ENCODE measurements at regions not wholly inside any gene's neighbourhood (a gene's known extent, or its start where the extent isn't known, plus 50 kb on each side); places are given as distances from the start of the nearest gene placed in this dataset.
"Not testable (repeated sequence)": the region's sequence is repeated elsewhere in the genome, so short reads cannot be mapped to it uniquely, and the experiment has no call there.

DNA sequence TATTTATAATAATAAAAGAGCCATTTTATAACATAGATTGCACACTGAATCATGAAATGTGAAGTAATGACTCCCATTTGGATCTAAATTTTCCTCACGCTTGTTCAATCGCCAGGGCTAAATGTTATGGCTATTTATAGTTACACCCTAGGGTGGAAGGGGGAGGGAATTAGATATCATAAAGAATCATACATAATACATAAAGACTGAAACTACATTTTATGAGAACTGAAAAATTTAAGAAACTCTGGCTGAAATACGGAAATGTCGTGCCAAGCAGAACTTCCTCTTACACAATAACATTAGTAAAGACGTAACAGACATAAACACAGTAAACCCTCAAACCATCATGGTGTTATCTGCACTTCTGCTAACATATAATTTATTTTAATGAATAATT is 327.5 kb upstream of the PHF14 start:
- H3K27me3 ChIP-seq: no peaks in the 10 kb centered on the region
- no peaks in the 10 kb centered on the region for H3K4me1 ChIP-seq
- intact Hi-C loops (cut with DNase I): no loop called here
- no peak overlapping the region for H3K27ac ChIP-seq
- H3K4me3 ChIP-seq: no peak overlapping the region
- no peaks in the 10 kb centered on the region for H3K9me3 ChIP-seq
- 35 to 63% methylated on average over 5 of the region's 5 CpGs for WGBS, 2 donors
- DNase-seq: no peak
- no peaks in the 10 kb centered on the region for H3K36me3 ChIP-seq
- TF ChIP-seq, protein P1, sequence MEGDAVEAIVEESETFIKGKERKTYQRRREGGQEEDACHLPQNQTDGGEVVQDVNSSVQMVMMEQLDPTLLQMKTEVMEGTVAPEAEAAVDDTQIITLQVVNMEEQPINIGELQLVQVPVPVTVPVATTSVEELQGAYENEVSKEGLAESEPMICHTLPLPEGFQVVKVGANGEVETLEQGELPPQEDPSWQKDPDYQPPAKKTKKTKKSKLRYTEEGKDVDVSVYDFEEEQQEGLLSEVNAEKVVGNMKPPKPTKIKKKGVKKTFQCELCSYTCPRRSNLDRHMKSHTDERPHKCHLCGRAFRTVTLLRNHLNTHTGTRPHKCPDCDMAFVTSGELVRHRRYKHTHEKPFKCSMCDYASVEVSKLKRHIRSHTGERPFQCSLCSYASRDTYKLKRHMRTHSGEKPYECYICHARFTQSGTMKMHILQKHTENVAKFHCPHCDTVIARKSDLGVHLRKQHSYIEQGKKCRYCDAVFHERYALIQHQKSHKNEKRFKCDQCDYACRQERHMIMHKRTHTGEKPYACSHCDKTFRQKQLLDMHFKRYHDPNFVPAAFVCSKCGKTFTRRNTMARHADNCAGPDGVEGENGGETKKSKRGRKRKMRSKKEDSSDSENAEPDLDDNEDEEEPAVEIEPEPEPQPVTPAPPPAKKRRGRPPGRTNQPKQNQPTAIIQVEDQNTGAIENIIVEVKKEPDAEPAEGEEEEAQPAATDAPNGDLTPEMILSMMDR (IDR thresholded peaks at IDR 0.05): no peak
- no peak for TF ChIP-seq EP300 (IDR thresholded peaks at IDR 0.05)
- TF ChIP-seq POLR2AphosphoS5 (IDR thresholded peaks at IDR 0.05): no peak

DNA sequence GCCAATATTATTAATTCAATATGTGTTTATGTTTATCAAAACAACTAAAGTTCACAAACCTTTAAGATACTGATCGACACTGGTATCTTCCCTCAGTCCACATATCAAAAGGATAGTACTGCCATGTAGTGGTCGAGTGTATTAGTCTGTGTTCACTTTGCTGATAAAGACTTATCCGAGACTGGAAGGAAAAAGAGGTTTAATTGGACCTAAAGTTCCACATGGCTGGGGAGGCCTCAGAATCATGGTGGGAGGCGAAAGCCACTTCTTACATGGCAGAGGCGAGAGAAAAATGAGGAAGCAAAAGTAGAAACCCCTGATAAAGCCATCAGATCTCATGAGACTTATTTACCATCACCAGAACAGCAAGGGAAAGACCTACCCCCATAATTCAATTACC is 325.4 kb upstream of the PHF14 start:
- Histone ChIP-seq H3K36me3 (no peaks in the 10 kb centered on the region), H3K4me1 (no peaks in the 10 kb centered on the region), H3K27ac (no peak overlapping the region), H3K27me3 (no peaks in the 10 kb centered on the region), H3K9me3 (no peaks in the 10 kb centered on the region), H3K4me3 (no peak overlapping the region)
- TF ChIP-seq, protein P1 (IDR thresholded peaks at IDR 0.05): no peak
- no peak for TF ChIP-seq EP300 (IDR thresholded peaks at IDR 0.05)
- TF ChIP-seq POLR2A (IDR thresholded peaks at IDR 0.05): no peak
- TF ChIP-seq POLR2AphosphoS5 (IDR thresholded peaks at IDR 0.05): no peak
- 78 to 83% methylated on average over 5 of the region's 5 CpGs for WGBS, 2 donors
- intact Hi-C loops (cut with DNase I): no loop called here
- DNase-seq: no peak

DNA sequence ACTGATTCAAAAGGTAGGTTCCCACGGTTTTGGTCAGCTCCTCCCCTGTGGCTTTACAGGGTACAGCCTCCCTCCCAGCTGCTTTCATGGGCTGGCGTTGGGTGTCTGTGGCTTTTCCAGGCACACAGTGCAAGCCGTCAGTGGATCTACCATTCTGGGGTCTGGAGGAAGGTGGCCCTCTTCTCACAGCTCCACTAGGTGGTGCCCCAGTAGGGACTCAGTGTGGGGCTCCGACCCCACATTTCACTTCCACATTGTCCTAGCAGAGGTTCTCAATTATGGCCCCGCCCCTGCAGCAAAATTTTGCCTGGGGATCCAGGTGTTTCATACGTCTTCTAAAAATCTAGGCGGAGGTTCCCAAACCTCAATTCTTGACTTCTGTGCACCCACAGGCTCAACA is 324.6 kb upstream of the PHF14 start:
- H3K27me3 ChIP-seq; H3K4me3 ChIP-seq; H3K27ac ChIP-seq; intact Hi-C loops (cut with DNase I); H3K9me3 ChIP-seq; DNase-seq; H3K36me3 ChIP-seq; H3K4me1 ChIP-seq: not testable (repeated sequence)
- 70 to 81% methylated on average over 7 of the region's 7 CpGs for WGBS, 2 donors

DNA sequence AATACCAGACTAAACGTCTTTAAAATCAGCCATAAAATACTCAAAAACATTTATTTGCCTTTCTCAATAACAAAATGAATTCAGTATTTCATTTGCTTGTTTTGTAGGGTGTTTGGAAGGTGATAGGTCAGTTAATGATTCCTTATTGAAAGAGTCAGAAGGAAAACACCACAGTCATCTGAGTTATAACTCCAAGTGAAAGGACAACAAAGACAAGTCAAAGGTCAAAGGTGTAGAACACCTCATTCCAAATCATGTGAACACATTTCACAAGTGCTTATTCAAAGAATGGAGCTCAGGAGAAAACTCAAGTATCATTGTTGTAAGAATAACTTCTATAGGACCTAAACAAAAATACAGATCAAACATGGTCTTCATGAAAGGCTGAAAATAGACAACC is 318.6 kb upstream of the PHF14 start:
- no peak for DNase-seq
- TF ChIP-seq POLR2AphosphoS5 (IDR thresholded peaks at IDR 0.05) (no peak), EP300 (IDR thresholded peaks at IDR 0.05) (no peak), POLR2A (IDR thresholded peaks at IDR 0.05) (no peak)
- TF ChIP-seq, protein P1 (IDR thresholded peaks at IDR 0.05): no peak
- no peak overlapping the region for H3K27ac ChIP-seq
- H3K27me3 ChIP-seq: no peaks in the 10 kb centered on the region
- H3K4me1 ChIP-seq: no peaks in the 10 kb centered on the region
- no peaks in the 10 kb centered on the region for H3K36me3 ChIP-seq
- 21 to 57% methylated on average over 1 of the region's 1 CpG for WGBS, 2 donors
- H3K4me3 ChIP-seq: no peak overlapping the region
- intact Hi-C loops (cut with DNase I): no loop called here
- H3K9me3 ChIP-seq: no peaks in the 10 kb centered on the region

DNA sequence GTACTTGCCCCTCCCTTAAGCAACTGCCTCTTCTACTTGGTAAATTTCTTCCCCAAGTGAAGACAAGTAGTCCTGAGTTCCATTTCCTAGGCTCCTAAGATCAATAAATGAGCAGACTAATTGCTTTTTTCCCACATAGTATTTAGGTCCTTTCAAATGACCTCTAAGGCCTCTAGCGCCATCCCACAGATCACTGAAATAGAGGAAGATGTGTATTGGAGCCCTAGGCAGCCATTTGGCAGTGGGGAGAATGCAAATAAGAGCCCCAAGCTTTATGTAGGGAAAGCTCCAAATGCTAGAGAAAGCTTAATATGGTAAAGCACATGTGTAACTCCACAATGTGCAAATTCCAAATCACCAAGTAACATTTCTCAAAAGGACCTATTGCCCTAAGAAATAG is 316.5 kb upstream of the PHF14 start:
- DNase-seq: no peak
- TF ChIP-seq POLR2AphosphoS5 (IDR thresholded peaks at IDR 0.05) (no peak), EP300 (IDR thresholded peaks at IDR 0.05) (no peak), POLR2A (IDR thresholded peaks at IDR 0.05) (no peak)
- TF ChIP-seq, protein P1 (IDR thresholded peaks at IDR 0.05): no peak
- Histone ChIP-seq H3K9me3 (no peaks in the 10 kb centered on the region), H3K36me3 (no peaks in the 10 kb centered on the region), H3K27ac (no peak overlapping the region), H3K4me3 (no peak overlapping the region), H3K27me3 (no peaks in the 10 kb centered on the region), H3K4me1 (no peaks in the 10 kb centered on the region)
- intact Hi-C loops (cut with DNase I): no loop called here
- 63 to 81% methylated on average over 1 of the region's 1 CpG for WGBS, 2 donors

Measured in sigmoid colon (tissue), 6 donors.